ENCODE measurements at regions not wholly inside any gene's neighbourhood (a gene's known extent, or its start where the extent isn't known, plus 50 kb on each side); places are given as distances from the start of the nearest gene placed in this dataset.

DNA sequence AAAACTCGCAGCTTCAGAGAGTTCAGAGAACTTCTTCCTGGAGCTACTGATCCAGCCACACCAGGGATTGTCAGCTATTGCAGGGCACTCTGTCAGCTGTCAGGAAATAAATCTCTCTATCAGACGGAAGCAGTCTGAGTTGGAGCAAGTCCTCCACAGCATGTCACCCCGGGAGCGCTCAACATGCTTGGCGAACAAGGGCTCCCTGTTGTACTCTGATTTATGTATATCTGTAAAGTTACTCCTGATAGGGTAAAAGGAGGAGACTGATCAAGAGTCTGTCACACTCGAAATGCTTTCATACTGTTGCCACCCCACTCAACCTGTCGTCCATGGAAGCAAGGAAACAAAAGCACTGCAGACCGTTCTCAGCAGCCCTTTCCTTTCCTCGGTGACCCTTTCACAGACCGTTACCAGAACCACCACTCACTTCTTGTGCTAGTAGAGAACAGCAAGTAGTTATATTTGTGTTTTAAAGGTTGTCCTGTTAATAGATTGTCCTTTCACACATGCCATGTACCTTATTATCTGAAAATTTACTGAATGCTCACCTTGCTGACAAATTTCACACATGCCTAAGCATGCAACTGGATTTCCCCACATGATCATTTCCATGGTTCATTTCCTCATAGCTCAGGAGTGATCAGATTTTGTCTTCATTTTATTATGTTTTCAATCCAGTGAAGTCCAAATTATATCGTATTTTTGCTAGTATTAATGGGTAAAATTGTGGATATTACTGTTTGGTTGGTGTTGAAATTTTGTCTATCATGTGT lies 2108.9 kb upstream of the TENM3 start:
- no peak for DNase-seq (ENCODE audit: low spot score)

GRCh38 chr4:180141734-180142133 lies 2101.5 kb upstream of the TENM3 start:
- DNase-seq (ENCODE audit: low spot score): no peak

DNA sequence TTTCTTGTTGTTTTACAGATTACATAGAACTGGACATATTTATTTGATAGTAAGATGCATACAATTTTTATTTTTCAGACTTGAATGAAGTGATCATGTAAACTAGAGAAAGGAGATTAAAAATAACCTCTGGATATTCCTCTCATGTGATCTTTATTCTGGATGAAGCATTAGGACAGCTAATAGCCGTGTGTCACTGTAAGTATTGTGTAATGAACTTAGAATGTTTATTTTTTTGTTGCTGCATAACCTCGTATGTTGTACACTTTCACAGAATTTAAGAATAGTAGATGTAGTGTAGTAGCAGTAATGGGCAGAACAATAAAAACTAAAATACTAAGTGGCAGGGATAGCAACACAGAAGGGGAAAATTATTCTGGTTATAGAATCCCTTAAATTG lies 2094.5 kb upstream of the TENM3 start:
- no peak for DNase-seq (ENCODE audit: low spot score)

DNA sequence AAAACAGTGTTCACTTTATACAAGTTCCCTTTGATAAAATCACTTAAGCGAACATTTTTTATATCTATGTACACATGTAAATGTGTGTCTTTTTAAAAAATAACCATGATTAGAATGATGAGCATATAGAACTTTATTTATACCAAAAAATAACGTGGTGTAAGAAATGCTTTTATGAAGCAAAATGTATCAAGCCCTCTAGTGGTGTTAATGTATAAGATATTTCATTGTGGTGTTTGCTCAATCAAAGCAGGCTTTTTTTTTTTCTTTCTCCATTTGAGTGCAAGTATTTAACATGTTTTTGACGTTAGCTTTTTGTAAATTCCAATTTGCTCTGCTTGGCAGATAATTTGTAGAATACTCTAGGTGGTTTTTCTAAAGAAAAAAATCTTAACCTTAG lies 2092.4 kb upstream of the TENM3 start:
- DNase-seq (ENCODE audit: low spot score): no peak

DNA sequence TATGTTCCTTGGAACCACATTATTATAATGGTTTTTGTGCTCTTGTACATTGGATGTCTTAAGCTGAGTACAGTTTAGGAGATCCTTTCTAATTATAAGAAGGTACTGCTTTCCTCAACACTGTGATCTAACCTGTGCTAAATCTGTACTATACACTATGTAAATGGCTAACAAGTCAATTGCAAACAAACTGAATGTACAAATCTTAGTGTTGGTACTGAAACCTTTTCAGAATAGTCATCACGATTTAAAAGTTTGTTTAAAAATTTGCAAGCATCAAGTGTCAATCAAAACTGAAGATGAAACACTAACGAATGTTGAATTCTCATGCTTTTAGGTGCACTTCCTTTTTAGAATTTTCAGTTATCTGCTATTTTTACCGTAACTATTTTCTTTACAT lies 2090.4 kb upstream of the TENM3 start:
- no peak for DNase-seq (ENCODE audit: low spot score)

- DNase-seq (ENCODE audit: low spot score): no peak
Observed at GRCh38 chr4:180153587-180153986, 2089.6 kb upstream of the TENM3 start.

GRCh38 chr4:180156684-180157083 lies 2086.5 kb upstream of the TENM3 start:
- DNase-seq (ENCODE audit: low spot score): no peak

- DNase-seq (ENCODE audit: low spot score): no peak
Observed at GRCh38 chr4:180160195-180160983, 2082.8 kb upstream of the TENM3 start.

- no peak for DNase-seq (ENCODE audit: low spot score)
Observed at GRCh38 chr4:180164799-180165198, 2078.4 kb upstream of the TENM3 start.

GRCh38 chr4:180169394-180169793 lies 2073.8 kb upstream of the TENM3 start:
- no peak for DNase-seq (ENCODE audit: low spot score)

DNA sequence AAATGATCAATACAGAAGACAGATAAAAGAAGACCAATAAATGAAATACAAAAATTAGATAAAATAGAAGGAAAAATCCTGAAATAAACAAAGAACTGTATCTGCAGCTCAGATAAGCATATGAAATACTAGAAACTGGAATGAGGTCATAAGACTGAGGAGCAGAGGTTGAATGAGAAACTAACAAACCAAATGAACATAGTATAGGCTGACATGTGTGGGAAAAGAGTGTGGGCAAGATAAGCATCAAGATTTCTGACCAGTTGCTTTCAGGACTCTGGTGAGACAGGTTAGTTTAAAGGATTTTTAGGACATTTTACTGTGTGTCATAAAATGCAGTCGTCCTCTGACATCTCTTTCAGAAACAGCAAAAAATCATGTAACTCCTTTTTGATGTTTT lies 2073.2 kb upstream of the TENM3 start:
- no peak for DNase-seq (ENCODE audit: low spot score)

GRCh38 chr4:180179146-180179545 lies 2064.1 kb upstream of the TENM3 start:
- DNase-seq (ENCODE audit: low spot score): no peak

DNA sequence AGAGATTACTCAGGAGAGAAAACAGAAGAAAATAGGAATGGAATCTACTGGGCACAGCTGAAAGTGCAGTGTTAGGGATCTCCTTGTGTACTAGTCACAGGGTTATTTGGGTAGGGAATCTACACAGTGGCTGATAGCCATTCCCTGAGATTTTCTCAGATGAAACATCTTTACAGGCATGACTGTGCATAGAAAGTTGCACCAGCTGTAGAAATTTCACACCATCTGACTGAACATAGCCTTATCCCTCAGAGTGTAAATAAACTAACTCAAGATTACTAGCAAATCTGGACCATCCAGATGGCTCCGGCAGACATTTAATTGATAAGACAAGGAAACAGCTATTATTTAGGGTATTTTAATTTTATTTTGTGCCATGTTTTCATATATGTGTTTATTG lies 2053.5 kb upstream of the TENM3 start:
- DNase-seq (ENCODE audit: low spot score): no peak

DNA sequence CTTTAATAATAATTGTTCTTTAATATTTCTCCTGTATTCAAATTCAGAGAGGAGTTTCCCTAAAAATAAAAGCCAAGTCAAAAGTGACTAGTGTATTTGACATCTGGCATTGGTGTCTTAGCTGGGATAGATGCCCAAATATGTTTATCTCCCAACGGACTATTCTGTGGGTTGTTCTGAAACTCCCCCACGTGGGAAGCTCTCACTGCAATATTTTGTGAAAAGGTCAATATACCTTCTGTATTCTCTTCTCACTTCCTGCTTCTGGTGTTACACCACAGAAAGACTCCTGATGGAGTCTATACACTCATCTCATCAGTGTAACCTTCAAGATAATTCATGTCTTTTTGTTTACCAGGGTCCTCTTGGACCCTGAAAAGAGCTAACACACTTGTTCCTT lies 2052.8 kb upstream of the TENM3 start:
- DNase-seq (ENCODE audit: low spot score): no peak

DNA sequence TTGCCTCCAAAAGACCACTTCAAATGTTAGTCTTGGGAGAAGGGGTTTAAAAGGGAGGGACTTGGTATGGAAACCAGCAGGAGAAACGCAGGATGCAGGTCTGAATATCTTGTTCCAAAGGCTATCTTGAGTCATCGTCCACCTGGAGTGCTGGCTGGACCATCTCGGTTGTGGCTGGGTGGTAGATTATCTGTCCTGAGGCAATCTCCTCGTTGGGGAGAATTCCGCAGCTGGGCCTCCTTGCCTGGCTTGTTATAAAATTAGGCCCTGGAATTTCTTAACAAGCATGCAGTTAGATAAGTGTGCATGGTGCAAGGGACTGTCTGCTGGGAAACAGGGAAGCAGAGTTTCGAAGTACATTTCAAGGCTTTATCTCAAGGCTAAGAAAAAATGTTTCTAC lies 2045.7 kb upstream of the TENM3 start:
- no peak for DNase-seq (ENCODE audit: low spot score)

DNA sequence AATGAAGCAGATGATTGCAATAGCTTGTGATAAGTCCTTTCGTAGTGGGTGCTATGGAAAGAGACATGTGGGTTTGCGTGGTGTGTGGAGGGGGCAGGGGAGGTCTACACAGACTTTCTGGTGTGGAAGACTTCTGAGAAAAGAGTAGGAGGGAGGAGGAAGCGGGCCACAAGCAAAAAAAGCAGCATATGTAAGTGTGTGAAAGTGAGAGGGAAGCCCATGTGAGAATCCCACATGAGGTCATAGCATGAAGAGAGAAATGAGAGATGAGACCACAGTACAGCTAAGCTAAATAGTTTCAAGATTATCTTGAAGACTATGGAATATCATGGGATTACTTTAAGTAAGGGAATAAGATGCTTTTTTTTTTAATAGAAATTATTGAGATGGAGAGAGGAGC lies 2039.9 kb upstream of the TENM3 start:
- DNase-seq (ENCODE audit: low spot score): no peak

DNA sequence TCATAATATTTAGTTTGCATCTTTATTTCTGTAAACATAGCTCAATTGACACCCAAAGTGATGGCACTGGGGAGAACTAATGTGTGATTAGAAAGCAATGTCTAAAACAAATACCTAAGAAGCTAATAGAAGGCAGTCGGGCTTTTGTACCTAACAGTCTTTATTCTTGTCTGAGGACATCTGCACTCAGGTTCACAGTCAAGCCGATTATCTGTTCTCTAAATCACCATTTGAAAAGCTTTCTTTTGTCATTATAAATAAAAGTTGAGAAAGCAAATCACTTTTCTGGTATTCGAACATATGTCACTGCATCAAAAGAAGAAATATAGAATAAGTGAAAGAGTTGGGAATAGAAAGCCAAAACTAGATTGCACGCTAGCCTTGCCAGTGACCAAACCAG lies 2037.9 kb upstream of the TENM3 start:
- DNase-seq (ENCODE audit: low spot score): no peak

DNA sequence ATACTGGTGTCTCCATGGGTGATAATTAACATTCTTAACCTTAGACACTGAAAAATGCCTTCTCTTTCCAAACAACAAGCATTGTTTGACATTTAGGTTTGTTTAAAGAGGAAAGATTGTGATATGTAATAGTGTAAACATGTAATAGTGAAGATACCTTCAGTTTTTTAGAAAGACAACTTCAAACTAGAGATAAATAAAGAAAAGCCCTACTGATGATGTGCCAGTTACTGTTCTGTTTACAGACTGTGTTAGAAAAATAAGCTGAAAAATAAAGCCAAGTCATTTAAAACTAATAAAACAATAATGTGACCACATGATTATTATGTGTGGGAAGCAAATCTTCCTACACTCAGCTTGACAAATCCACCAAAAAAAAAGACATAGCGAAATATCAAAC lies 2035.3 kb upstream of the TENM3 start:
- DNase-seq (ENCODE audit: low spot score): no peak

- no peak for DNase-seq (ENCODE audit: low spot score)
Observed at GRCh38 chr4:180217070-180217469, 2026.1 kb upstream of the TENM3 start.

GRCh38 chr4:180219080-180219479 lies 2024.1 kb upstream of the TENM3 start:
- no peak for DNase-seq (ENCODE audit: low spot score)

- DNase-seq (ENCODE audit: low spot score): no peak
Observed at GRCh38 chr4:180225977-180226376, 2017.2 kb upstream of the TENM3 start.

DNA sequence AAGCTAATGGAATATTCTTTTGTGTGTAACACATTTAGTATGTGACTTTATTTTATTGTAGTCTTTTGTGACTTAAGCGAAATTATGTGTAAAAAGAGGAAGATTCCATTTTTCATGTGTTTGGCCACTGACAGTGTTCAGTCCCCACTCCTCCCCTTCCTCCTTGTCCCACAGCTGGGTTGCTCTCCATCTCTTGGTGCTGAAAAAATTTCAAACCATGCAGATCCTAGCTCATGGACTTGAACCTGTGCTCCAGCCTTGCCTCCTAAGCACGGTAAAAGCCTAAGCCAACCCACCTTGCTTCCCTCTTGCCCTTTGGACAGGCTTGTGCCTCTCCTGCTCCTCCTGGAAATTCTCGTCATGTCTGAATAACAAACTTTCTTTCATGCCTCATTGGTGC lies 2008.5 kb upstream of the TENM3 start:
- DNase-seq (ENCODE audit: low spot score): no peak

DNA sequence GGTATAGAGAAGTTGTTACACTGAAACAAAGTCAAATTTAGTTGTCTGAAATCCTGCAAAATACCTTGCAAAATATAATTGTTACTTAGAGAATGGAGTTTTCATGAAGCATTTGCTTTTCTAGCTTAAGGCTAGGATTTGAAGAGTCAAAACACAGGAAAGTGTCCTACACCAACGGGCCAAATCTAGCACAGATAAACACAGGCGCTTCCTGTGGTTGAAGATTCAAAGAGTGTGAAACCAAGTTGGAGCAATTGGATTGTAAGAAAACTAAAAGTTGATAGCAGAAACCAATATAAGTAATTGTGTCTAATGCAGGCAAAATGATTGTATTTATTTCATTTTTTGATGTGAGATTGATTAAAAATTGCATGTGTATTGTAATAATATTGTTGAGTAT lies 2002.5 kb upstream of the TENM3 start:
- no peak for DNase-seq (ENCODE audit: low spot score)

GRCh38 chr4:180253419-180253818 lies 1989.8 kb upstream of the TENM3 start:
- no peak for DNase-seq (ENCODE audit: low spot score)
